GM19438 (cell line): ENCODE measurements at regions not wholly inside any gene's neighbourhood (a gene's known extent, or its start where the extent isn't known, plus 50 kb on each side); places are given as distances from the start of the nearest gene placed in this dataset.
A peak's percentile ranks its signal among the peaks of the same experiment; 100 is the strongest.
"Not testable (repeated sequence)": the region's sequence is repeated elsewhere in the genome, so short reads cannot be mapped to it uniquely, and the experiment has no call there.

Experiments
- ATAC-seq: cut with Tn5 transposase; IDR thresholded peaks from one replicate; pipeline ENCODE4 v1.9.1; 2021; ENCODE audit warnings: low read depth; ENCODE audit not compliant: unreplicated experiment

DNA sequence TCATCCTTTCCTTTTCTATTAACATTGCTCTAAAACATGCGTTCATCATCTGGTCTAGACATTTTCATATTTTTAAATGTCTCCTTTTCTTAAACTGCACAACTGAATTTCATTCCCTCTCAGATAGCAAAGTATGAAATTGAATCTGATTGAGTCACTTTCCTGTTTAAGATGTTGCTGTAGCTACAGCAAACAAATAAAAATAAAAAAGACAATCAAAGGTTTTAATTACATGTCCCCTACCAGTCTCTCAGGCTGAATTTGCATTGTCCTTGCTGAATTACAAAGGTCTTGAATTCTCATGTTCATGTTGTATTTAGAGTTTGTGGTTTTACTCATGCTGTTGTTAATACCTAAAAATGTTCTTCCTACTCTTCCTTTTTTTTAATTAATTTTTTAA, 537.9 kb upstream of the LRATD1 start:
- ATAC-seq, result no peak

DNA sequence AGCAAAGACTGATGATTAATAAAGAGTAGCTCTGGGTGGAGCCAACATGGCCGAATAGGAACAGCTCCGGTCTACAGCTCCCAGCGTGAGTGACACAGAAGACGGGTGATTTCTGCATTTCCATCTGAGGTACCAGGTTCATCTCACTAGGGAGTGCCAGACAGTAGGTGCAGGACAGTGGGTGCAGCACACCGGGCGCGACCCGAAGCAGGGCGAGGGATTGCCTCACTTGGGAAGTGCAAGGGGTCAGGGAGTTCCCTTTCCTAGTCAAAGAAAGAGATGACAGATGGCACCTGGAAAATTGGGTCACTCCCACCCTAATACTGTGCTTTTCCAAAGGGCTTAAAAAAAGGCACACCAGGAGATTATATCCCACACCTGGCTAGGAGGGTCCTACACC, 533.4 kb upstream of the LRATD1 start:
- ATAC-seq, result not testable (repeated sequence)

DNA sequence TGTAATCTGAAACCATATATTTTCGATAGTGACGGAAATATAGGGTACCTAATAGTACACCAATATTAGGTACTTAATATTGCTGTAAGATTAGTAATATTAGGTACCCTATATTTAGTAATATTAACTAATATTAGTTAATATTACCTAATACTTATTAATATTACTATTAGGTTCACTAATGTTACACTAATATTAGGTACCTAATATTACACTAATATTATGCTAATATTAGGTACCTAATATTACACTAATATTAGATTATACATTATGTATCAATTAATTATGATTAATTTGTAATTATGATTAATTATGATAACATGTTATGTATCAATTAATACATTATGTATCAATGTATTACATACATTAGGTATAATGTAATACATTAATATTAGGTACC, 518.2 kb upstream of the LRATD1 start:
- ATAC-seq, result no peak

DNA sequence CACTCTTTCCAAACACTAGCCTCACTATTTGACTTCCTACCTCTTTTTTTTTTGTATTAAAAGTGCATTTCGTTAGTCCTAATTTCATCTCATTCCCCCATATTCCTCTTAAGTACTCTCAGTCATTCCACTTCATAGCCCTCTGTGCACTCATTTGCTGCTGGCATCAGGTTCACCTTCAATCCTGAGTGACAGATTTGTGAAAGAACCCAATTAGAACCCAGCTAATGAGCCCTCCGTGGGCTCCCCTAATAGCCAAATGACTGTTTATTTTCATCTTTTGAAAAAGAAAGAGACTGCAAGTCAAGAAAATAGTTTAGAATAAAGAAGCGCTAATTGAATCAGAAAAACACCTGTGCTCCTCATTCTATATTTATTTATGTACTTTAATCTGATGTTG, 512.1 kb upstream of the LRATD1 start:
- ATAC-seq, result no peak

DNA sequence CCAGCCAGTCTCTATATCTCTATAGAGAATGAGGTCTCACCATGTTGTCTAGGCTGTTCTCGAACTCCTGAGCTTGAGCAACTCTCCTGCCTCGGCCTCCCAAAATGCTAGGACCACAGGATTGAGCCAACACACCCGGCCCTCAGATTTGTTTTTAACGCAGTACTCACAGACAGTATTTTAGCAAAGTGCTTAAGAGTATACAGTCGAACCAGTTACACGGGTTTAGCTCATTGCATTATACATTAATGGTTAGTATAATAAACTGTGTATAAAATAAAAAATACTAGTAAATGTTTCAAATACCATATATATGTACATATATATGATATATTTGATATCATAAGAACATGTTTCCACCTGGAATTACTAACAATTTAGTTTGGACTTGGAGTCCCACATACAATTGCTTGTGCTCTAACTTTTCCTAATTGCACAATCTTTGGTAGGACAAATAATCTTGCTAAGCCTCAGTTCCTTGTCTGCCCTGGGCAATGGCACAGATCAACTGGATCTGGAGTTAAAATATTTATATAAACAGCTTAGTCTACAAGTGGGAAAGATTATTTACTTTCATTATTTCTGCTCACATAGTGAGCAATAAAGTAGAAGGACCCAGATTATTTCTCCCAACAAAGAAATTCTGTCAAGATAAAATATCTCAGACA, 508.9 kb upstream of the LRATD1 start:
- no peak for ATAC-seq

DNA sequence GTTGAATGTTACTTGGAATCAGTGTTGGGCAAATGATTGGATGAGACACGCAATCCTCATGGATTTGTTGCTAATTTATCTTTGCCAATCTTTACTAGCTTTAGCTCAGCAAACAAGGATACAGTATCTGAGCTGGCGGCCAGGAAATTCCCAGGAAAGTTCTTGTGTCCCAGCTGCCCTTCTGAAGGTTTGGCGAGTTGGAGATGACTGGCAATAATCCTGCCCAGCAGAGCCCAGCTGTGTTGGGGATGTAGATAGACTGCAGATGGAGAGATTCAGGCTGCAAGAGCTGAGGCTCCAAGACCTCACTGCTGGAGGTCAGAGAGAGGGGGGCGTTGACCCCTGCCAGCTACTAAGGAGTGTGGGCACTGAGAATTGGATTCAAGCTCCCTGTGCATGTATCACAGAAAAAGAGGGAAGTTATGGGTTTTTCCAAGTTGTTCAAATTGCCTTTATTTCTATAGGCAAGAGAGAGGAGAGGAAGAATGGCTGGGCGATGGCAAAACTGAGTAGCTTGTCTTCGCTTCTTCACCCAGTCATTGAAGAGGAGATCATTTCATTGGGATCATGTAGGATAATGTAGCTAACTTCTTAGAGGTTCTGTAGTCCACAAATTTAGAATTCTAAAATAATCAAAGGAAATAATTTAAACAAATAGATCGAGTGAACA, 506.8 kb upstream of the LRATD1 start:
- ATAC-seq, result no peak

DNA sequence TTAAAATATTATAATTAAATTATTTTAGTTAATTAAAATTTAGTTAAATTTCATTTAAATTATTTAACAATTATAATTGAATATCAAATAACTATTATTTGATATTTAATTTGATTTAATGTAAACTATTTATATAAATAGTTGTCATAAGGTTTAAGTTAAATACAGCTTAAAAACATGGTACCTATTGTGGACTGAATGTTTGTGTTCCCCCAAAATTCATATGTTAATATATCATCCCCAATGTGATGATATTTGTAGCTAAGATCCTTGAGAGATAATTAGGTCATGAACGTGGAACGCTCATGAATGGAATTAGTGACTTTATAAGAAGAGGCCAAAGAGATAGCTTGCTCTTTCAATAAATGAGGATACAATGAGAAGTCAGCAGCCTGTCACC, 505.7 kb upstream of the LRATD1 start:
- no peak for ATAC-seq

DNA sequence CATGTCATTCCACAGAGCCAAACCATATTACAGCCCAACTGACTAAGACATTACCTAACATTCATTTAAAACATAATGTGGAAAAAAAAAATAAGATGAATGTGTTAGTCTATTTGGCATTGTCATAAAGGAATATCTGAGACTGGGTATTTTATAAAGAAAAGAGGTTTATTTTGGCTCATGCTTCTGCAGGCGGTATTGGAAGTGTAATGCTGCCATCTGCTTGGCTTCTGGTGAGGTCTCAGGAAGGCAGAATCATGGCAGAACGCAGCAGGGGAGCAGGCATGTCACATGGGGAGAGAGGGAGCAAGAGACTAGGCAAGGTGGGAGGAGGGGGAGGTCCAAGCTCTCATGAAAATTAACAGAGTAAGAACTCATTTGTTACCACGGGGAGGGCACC, 504.8 kb upstream of the LRATD1 start:
- ATAC-seq, result no peak

DNA sequence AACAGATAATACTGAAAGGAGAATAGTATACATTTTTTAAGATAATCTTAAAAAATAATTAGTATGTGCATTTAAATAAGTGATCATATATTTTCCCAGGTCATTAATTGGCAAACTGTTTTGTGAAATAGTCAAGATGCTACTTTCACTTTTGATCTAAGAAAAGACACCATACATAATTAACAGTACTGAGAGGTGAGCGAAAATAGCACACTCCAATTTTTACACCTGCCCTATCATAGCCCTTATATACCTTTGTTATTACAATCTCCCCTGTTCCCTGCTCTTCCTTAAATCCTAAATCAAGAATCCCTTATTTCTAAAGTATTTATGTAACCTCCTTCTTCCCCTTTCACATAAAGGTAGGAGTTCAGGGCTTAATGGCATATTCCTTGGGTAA, 500.1 kb upstream of the LRATD1 start:
- no peak for ATAC-seq

DNA sequence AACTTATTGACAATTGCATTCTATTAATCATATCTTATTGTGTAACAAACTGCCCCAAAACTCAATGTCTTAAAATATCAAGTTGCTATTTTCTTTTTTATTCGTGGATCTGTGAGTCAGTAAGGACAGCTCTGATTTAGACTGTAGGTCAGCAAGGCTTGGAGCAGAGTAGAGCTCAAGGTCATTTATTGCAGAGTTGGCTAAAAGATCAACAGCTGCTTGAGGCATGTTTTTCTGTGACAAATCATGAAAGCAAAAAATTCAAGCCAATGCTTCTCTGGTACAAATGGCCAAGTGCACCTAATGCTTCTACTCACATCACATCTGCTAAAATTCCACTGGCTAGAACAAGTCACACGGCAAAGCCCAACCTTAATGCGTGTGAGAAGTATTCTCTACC, 497.7 kb upstream of the LRATD1 start:
- no peak for ATAC-seq

DNA sequence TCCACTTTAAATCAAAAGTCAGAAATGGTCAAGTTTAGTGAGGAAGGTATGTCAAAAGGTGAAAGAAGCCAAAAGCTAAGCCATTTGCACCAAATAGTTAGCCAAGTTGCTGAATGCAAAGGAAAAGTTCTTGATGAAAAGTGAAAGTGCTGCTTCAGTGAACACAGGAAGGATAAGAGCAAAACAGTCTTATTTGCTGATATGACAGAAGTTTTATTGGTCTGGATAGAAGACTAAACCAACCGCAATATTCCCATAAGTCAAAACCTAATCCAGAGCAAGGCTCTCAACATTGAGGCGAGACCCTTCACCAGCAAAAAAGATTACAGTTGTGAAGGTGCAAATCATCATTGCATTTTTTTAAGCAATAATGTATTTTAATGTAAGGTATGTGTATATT, 496.5 kb upstream of the LRATD1 start:
- ATAC-seq, result no peak

DNA sequence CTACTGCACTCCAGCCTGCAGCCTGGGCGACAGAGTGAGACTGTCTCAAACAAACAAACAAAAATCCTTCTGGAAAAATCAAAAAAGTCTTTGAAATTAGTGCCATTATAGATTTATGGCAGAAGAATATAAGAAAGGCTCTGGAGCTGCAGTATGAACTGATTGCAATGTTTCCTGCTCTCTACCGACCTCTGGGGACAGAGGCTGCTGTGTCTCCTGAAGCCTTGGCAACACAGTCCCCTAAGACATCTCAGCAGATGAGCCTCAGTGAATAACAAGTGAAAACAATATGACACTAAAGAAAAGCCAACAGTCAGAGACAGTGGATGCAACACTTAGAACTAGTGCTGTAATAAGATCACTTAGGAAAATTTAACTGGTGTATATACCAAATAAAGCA, 494.9 kb upstream of the LRATD1 start:
- ATAC-seq, result no peak

DNA sequence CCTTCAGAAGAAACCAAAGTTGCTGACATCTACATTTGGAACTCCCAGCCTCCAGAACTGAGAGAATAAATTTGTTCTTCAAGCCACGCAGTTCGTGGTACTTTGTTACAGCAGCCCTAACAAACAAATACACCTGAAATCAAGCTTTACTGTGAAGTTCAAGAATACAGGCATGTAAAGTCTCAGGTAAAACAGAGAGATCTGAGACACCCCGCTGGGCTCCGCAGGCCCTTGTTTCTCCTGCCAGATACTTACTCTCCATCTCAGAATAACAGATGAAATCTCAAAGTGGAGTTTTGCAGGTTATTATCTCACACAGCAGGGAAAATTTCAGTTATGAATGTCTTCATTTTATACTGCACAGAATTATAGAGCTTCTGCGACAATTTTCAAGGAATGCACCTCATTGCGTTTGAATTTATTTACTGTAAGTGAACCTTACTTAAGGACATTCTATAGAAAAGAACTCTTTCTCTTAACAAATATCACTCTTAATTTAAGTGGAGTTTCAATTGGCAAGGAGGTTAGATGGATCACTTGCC, 492.4 kb upstream of the LRATD1 start:
- no peak for ATAC-seq

DNA sequence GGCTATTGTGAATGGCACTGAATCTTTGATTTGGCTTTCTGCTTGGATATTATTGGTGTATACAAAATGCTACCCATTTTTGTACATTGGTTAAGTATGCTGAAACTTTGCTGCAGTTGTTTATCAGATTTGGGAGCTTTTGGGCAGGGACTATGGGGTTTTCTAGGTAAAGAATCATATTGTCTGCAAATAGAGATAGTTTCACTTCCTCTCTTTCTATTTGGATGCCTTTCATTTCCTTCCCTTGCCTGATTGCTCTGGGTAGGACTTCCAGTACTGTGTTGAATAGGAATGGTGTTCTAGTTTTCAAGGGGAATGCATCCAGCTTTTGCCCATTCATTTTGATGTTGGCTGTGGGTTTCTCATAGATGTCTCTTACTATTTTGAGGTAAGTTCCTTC, 489.1 kb upstream of the LRATD1 start:
- ATAC-seq, result peak; percentile 55

DNA sequence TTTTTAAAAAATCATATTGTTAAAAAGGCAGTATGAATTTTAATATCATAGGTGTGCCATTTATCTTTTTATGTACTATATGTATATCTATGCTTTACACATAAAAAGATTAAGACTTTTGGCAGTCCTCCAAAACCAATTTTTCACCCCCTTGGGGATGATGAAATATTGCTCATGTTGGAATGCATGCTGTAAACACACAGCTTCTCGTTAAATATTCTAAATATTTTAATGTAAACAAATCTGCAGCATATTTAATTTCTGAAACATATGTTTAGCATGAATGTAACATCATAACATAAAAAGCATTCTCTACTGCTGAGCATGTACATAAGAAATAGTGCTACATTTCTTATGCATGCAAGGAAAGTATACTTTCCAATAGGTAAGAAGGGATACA, 484.3 kb upstream of the LRATD1 start:
- ATAC-seq, result no peak

DNA sequence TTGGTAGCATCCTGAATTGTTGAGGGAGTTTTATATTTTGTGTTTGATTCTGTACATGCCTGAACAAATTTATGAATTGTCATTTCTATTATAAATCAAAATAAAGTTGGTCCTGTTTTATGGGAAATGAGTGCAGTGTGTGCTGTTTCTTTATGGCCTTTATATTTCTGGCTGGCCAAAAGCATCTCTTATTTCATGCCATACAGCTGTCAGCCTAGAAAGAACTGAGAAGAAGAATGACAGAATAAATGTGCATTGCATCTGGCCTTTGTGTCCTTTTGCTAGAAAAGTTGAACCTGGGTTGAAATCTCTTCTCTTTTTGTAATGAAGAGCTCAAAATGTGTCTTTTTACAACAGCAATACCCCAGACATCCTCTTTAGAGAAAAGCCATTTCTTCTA, 474.7 kb upstream of the LRATD1 start:
- no peak for ATAC-seq

DNA sequence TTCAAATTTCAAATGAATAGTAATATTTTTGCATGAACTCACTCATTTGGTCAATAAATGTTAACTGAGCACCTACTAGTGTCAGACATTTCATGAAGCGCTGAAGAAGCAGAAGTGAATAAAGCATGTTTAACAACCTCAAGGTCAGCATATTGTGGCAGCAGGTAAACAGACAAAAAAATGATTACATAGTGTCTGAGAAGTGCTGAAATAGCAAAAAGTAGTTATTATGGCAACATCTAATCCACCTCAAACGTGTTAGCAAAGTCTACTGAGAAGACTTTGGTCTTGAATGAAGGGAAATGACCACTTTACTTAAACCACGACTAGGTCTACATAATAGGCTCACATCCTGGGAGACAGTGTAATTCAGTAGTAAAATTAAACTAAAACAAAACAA, 452.2 kb upstream of the LRATD1 start:
- no peak for ATAC-seq

DNA sequence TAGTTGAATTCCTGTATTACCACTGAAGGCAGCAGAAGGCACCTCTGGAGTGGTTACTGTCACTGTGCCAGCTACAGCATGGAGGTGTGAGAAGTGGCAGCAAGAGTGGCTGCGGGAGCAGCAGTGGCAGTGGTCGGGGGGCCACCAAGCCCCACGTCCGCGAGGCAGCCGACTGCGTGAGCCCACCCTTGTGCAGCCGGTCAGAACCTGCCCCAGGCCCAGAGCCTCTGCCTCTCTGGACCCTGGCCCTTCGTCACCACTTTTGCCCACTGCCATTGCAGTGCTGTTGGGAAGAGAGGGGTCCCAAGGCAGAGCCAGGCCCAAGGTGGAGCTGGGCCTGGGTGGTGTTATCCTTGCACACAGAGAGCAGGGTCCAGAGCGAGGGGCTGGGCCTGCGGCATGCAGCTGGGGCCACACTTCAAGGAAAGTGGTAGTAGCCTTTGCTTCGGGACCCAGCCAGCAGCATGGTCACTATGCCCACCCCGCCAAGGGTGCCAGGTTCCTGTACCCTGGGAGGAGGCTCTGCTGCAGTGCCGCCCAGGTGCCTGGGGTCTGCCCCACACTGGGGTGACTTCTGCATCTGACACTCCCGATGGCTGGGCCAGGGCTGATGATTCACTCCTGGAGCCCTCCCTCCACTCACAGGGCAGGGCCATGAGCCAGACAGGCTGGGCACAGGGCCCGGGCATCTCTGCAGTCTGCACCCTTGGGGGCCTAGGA, 450.1 kb upstream of the LRATD1 start:
- no peak for ATAC-seq

DNA sequence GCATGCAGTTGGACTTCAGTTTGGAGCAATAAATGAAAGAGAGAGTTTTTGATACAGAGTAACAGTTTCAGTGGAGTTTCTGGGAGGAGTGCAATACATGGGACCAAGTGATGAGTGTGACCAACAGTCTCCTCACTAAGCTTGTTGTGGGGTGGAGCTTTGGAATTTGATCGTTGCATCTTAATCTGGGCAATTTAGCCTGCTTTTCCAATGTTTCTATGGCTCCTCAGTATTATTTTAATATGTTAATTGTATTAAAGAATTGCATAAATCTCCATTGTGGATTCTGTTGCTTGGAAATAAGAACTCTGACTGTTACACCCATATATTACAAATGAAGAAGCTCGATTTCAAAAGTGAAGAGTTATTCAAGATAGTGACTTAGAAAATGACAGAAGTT, 446.6 kb upstream of the LRATD1 start:
- ATAC-seq, result no peak

DNA sequence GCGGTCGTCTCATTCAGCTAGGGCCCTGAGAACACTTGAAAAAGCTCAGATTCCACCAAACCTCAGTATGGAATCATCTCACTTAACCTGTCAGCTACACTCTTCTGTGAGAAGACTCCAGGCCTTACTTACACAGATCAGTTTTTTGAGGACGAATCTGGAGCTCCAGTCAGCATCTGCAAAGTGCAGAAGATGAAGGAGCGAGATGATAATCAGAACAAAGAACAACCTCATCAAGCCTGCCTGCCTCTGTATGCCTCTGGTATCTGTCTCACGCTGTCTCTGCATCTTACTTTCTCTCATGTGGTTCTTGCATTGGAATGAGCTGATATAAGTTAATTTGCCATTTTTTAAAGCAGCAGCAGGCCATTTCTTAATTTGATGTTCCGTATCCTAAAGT, 444.1 kb upstream of the LRATD1 start:
- ATAC-seq, result no peak

DNA sequence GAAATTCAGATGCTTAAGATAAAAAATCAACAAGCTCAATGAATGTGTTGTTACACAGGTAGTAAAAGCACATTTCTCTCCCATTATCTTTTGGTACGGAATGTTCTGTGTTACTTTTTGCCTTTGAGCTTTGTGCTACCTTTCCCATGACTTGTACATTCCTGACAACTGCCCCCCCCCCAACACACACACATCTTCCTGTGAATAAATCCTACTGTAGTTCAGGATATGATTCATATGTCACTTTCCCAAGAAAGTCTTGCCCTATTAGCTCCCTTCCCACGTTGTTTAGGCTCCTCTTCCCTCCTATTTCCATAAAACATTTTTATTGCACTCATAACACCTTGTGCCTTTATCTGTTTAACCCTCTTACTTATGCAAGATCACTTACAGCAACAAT, 442.6 kb upstream of the LRATD1 start:
- ATAC-seq, result no peak

DNA sequence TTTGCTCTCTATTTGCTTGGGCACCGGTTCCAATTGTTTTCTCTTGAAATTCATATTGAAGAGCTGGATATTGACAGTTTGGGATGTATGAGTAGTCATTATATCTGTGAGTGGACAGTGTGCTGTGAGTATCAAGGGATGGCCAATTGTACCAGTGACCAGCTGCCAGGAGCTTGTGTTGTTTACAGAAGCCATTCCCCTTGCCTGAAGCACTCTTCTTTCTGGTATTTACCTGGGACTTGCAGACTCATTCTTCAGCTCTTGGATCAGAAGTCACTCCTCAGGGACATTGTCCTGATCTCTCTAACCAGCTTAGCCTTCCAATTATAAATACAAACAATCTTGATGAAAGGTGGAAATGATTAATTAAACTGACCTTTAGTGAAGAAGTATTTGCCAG, 438.3 kb upstream of the LRATD1 start:
- no peak for ATAC-seq
